ENCODE measurements at regions not wholly inside any gene's neighbourhood (a gene's known extent, or its start where the extent isn't known, plus 50 kb on each side); places are given as distances from the start of the nearest gene placed in this dataset.

DNA sequence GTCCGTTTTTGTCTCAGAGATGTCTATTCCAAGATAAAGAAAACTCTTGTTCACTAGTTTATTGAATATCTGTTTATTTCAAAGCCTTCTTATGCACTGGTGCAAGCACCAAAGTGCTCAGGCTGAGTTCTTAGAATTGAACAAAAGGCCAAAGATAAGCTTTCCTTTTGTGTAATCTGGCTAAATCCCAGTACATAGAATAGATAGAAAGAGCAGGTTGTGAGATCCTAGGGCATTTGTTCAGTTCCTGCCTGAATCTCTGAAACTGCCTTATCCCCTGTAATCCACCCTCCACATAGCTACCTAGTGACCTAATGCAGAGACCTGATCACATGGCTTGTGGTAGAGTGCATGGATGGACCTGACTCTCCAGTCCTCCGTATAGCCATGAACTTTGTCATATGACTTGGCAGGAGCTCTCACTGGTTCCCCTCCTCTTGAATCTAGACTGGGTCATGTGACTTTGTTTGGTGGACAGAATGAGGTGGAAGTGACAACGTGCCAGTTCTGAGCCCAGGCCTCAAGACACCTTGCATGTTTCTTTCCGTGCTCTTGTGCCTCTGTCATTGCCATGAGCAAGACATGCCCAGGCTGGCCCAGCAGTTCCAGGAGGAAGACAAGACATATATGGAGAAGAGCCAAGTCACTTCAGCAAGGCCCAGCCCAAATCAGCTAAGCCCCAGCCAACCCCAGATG is 139.3 kb upstream of the SHB start:
- TF ChIP-seq CTCF (IDR thresholded peaks at IDR 0.05; ENCODE audit: insufficient read depth, low read length, poor library complexity, severe bottlenecking), result no peak
- Histone ChIP-seq H3K4me3 (ENCODE audit: low read depth, low read length) (no peak overlapping the region), H3K36me3 (ENCODE audit: control insufficient read depth, insufficient read depth, low read length) (no peaks in the 10 kb centered on the region), H3K27me3 (ENCODE audit: control insufficient read depth, insufficient read depth, low read length) (no peaks in the 10 kb centered on the region)
- DNase-seq (ENCODE audit: low read depth), result peak; percentile 34

DNA sequence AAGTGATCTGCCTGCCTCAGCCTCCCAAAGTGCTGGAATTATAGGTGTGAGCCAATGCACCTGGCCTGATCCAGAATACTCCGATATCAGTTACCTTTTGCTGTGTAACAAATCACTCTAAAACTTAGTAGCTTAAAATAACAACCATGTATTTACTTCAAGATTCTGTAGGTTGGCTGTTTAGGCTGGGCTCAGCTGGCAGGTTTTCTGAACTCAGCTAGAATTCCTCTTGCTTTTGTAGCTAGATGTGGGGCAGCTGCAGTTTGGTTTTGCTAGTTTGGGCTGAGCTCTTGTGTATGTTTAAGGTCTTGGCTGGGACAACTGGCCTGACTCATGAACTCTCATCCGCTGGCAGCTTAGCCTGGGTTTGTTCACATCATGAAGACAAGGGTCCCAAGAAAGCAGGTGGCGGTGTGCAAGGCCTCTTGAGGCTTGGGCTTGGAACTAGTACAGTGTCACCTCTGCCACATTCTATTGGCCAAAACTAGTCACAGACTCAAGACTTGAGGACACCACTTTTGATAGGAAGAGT is 138.3 kb upstream of the SHB start:
- Histone ChIP-seq H3K27me3 (ENCODE audit: control insufficient read depth, insufficient read depth, low read length) (no peaks in the 10 kb centered on the region), H3K36me3 (ENCODE audit: control insufficient read depth, insufficient read depth, low read length) (no peaks in the 10 kb centered on the region), H3K4me3 (ENCODE audit: low read depth, low read length) (no peak overlapping the region)
- TF ChIP-seq CTCF (IDR thresholded peaks at IDR 0.05; ENCODE audit: insufficient read depth, low read length, poor library complexity, severe bottlenecking), result no peak
- DNase-seq (ENCODE audit: low read depth), result no peak

GRCh38 chr9:38205279-38205678 is 136.3 kb upstream of the SHB start:
- no peaks in the 10 kb centered on the region for H3K36me3 ChIP-seq (ENCODE audit: control insufficient read depth, insufficient read depth, low read length)
- no peaks in the 10 kb centered on the region for H3K27me3 ChIP-seq (ENCODE audit: control insufficient read depth, insufficient read depth, low read length)
- TF ChIP-seq CTCF (IDR thresholded peaks at IDR 0.05; ENCODE audit: insufficient read depth, low read length, poor library complexity, severe bottlenecking), result no peak
- DNase-seq (ENCODE audit: low read depth), result peak; percentile 38
- H3K4me3 ChIP-seq (ENCODE audit: low read depth, low read length), result no peak overlapping the region

DNA sequence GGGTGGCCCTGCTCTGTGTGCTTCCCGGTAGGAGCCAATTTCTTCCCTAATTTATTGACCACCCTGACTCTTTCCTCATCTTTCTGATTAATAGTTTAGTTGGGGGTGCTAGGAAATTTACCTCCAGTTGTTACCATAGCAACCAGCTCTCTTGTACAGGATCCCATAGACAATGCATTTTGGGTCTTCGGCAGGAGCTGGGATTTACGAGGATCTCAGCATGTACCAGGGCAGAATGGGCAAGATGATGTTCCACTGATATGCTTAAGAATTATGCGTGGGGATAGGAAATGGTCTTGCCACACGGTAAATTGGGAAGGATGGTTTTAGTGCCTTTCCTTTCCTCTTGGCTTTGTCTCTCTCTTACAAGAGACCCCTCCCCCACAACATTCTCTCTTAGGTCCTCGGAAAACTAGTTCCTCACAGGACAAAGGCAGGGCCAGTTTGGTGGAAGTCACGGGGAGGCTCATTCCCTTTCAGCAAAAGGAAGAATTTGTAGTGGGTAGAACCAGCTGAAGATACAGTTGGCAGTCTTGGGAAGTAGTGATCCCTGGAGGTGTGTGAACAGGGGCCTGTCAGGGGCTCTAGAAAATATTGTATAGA is 133.4 kb upstream of the SHB start:
- DNase-seq (ENCODE audit: low read depth), result no peak
- no peak for TF ChIP-seq CTCF (IDR thresholded peaks at IDR 0.05; ENCODE audit: insufficient read depth, low read length, poor library complexity, severe bottlenecking)
- Histone ChIP-seq H3K27me3 (ENCODE audit: control insufficient read depth, insufficient read depth, low read length) (peaks cover 2% of the 10 kb centered on the region), H3K4me3 (ENCODE audit: low read depth, low read length) (no peak overlapping the region), H3K36me3 (ENCODE audit: control insufficient read depth, insufficient read depth, low read length) (no peaks in the 10 kb centered on the region)

DNA sequence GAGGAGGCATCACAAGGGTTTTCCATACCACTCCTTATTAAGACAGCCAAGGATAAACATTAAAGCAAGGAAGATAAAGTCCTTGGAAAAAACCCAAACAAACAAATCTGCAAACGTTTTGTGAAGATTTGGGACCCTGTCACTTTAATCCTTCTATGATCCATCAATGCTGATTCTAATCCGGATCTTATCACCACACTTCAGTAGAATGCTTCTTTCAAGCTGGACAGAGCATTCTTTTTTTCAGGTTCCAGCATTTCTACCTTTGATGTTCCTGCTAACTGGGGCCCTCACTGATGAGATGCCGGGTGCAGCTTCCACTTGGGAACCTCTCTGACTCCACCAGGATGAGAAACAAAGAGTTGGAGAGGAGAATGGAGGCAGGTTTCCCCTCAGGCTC is 132.8 kb upstream of the SHB start:
- no peak for TF ChIP-seq CTCF (IDR thresholded peaks at IDR 0.05; ENCODE audit: insufficient read depth, low read length, poor library complexity, severe bottlenecking)
- Histone ChIP-seq H3K36me3 (ENCODE audit: control insufficient read depth, insufficient read depth, low read length) (no peaks in the 10 kb centered on the region), H3K27me3 (ENCODE audit: control insufficient read depth, insufficient read depth, low read length) (peaks cover 2% of the 10 kb centered on the region), H3K4me3 (ENCODE audit: low read depth, low read length) (no peak overlapping the region)
- DNase-seq (ENCODE audit: low read depth), result no peak
